ENCODE measurements at regions not wholly inside any gene's neighbourhood (a gene's known extent, or its start where the extent isn't known, plus 50 kb on each side); places are given as distances from the start of the nearest gene placed in this dataset.
"Not testable (repeated sequence)": the region's sequence is repeated elsewhere in the genome, so short reads cannot be mapped to it uniquely, and the experiment has no call there.

- DNase-seq: no peak
These were observed 272.6 kb downstream of the MATN1 start for GRCh38 chr1:30450818-30451233.

GRCh38 chr1:30450148-30450817 lies 273.1 kb downstream of the MATN1 start:
- DNase-seq: no peak

GRCh38 chr1:30449428-30450147 lies 273.8 kb downstream of the MATN1 start:
- DNase-seq: no peak

GRCh38 chr1:30449003-30449402 lies 274.4 kb downstream of the MATN1 start:
- no peak for DNase-seq

GRCh38 chr1:30447701-30448100 lies 275.7 kb downstream of the MATN1 start:
- DNase-seq: no peak

- DNase-seq: no peak
These were observed 276.3 kb downstream of the MATN1 start for GRCh38 chr1:30447080-30447479.

- DNase-seq: no peak
These were observed 276.9 kb downstream of the MATN1 start for GRCh38 chr1:30446508-30446907.

- DNase-seq: no peak
These were observed 277.3 kb downstream of the MATN1 start for GRCh38 chr1:30446095-30446494.

GRCh38 chr1:30445449-30445848 lies 277.9 kb downstream of the MATN1 start:
- DNase-seq: no peak

GRCh38 chr1:30444850-30445249 lies 278.5 kb downstream of the MATN1 start:
- no peak for DNase-seq

- DNase-seq: no peak
These were observed 279.0 kb downstream of the MATN1 start for GRCh38 chr1:30444401-30444800.

GRCh38 chr1:30438274-30438673 lies 285.1 kb downstream of the MATN1 start:
- not testable (repeated sequence) for DNase-seq

GRCh38 chr1:30437059-30437576 lies 286.3 kb downstream of the MATN1 start:
- no peak for DNase-seq

- no peak for DNase-seq
These were observed 295.8 kb downstream of the MATN1 start for GRCh38 chr1:30427545-30427944.

- DNase-seq: no peak
These were observed 298.3 kb downstream of the MATN1 start for GRCh38 chr1:30425046-30425445.

- no peak for DNase-seq
These were observed 299.8 kb downstream of the MATN1 start for GRCh38 chr1:30423570-30423969.

GRCh38 chr1:30422251-30422650 lies 301.1 kb downstream of the MATN1 start:
- no peak for DNase-seq

- no peak for DNase-seq
These were observed 302.8 kb downstream of the MATN1 start for GRCh38 chr1:30420519-30421050.

- DNase-seq: no peak
These were observed 303.6 kb downstream of the MATN1 start for GRCh38 chr1:30419831-30420230.

- no peak for DNase-seq
These were observed 304.3 kb downstream of the MATN1 start for GRCh38 chr1:30418939-30419720.

GRCh38 chr1:30418061-30418938 lies 305.1 kb downstream of the MATN1 start:
- no peak for DNase-seq

- no peak for DNase-seq
These were observed 305.7 kb downstream of the MATN1 start for GRCh38 chr1:30417701-30418046.

All from hematopoietic multipotent progenitor cell treated with erythropoietin and hydrocortisone succinate and interleukin-3 and kit ligand, for 4 days (in vitro differentiated cells).